Hematopoietic multipotent progenitor cell treated with erythropoietin and hydrocortisone succinate and interleukin-3 and kit ligand, for 4 days (in vitro differentiated cells): ENCODE measurements at regions not wholly inside any gene's neighbourhood (a gene's known extent, or its start where the extent isn't known, plus 50 kb on each side); places are given as distances from the start of the nearest gene placed in this dataset.
"Not testable (repeated sequence)": the region's sequence is repeated elsewhere in the genome, so short reads cannot be mapped to it uniquely, and the experiment has no call there.

Source experiments
- DNase-seq: peaks from one replicate; pipeline ENCODE4 v3.0.0-alpha.2; 2015

DNA sequence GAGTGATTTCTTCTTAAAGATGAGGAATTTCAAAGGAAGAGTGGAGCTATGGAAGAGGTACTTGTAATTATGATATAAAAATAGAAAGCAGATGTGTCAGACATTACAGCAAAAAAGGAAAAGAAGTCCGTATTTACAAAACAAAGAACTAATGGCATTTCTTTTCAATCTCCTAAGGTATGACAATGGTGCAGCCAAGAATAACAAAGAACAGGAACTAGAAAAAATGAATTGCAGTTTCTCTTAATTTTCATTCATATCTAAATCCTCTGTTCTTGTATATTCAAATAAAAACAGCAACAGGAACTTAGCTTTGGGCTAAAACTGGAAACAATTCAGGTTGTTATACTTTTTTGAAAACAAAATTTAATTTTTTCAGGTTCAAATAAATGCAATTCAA, 105.1 kb downstream of the SPRY1 start:
- no peak for DNase-seq

DNA sequence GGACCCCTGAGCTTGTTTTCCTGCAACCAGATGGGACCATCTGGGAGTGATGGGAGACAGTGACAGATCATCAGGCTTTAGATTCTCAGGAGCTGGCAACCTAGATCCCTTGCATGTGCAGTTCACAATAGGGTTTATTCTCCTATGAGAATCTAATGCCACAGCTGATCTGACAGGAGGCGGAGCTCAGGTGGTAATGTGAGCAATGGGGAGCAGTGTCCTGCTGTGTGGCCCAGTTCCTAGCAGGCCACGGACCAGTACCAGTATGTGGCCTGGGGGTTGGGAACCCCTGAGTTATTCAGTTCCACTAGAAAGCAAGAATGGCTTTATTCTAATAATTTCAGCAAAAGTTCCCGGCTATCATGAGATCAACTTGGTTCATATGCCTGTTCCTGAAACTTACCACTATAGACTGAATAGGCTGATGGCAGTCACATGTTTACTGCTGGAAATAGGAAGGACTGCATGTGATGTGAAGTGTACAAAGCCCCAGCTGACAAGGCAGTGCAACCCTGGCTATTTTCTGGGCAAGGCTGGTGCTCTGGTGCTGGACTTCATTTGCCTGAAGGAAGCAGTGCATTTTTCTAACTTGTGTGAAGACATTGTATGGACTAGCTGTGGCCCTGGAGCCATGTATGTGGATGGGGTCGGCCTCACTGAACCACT, 107.2 kb downstream of the SPRY1 start:
- DNase-seq = peak; percentile 18

DNA sequence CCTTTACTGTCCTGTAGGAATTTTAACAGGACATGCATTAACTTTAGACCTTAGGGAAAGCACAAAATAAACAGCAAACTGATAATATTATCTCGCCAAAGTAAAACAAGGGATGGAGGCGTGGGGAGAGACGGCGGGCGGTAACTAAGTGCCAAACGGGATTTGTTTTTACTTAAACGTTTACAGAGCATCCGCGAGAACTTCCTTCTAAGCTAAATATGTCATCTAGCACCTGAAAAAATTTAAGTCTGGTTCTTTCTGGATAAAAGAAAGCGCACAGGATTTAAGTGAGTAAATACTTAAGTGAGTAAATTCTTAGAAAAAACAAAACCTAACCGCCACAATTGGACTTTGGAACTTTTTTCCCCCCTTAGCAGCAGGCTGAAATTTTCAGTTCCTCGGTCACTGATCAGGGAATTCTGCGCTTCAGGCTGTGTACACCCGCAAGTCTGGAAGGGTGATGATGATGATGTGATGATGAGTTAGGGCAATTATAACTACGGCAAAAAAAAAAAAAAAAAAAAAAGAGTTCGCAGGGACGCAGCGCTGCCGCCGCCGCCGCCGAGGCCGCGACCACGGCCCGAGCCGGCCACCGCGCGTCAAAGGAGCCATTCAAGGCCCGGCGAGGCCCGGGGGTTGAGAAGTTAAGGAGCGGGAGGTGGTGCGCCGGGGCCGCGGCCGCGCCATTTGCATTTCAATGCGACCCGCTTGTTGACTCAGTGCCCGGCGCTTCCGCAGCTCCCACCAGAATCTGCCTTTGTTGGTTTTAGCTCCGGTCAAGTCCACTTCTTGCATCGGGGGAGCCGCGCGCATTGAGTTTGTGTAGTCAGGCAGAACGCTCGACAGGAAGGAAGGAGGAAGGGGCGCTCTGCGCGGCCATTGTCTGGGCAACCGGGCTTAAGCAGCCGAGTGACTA, 108.8 kb downstream of the SPRY1 start:
- peak; percentile 71 for DNase-seq

DNA sequence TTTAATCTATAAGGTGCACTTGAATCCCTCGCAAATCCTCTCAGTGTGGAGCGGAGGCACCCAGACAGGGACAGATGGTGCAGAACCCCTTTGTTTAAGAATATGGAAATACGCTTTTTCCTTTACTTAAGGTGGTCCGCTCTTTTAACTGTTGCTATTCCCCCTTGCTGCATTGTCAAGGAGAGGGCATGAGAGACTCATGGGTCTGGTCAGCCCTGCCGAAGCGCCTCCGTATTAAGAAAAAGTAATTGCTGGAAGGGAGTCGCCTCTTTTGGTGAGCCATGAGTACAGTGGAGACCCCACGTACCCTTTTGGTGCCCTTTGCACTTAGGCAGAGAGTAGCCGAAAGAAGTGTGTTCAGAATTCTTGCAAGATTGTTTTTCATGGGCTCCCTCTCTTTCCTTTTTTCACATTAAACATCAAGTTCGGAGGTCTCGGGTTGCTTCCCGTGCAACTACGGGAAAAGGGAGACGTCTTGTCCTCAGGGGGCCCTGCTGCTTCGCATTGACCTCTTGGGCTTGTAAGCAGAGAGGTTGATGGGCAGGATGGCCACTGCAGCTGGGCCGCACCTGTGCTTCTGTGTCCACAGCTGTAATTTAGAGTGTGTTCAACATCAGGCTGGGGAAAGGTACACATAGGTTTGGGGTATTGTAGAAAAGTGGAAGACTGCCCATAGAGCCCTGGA, 109.6 kb downstream of the SPRY1 start:
- no peak for DNase-seq

DNA sequence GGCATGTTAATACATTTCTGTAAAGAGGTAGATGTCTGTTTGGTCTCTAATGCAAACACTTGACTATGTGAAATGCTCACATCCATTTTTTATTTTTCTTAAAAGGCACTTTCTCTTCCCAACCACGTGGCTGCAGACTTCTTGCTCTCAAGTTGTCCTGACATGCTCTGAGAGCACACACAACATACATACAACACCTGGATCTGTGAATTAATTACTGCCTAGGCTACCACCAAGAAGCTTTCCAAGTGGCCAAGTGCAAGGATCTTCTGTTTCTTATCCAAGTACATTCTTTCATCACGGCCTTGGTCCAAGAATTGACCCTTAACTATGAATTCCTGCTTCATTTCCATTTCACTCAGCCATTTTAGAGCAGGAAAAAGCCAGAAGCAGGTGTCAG, 110.8 kb downstream of the SPRY1 start:
- DNase-seq = no peak

DNA sequence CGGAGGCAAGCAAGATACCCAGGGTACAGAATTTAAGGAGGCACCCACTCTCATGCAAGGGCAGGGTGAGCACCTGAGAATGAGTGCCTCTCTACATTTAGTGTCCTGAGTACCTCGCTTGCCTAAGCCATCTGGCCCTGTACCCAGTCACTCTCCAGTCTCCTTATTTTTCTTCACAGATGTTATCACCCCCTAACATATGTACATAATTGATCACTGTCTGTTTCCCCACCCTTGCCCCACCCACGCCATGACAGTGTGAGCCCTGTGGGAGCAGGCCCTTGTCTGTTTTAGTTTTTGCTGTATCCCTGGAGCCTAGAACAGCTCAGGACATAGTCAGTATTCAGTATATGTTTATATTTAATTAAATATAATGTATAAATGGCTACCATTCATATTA, 113.6 kb downstream of the SPRY1 start:
- DNase-seq = peak; percentile 38

GRCh38 chr4:123510659-123511058, 114.1 kb downstream of the SPRY1 start:
- no peak for DNase-seq

- DNase-seq = no peak
Observed at GRCh38 chr4:123516576-123516975, 120.0 kb downstream of the SPRY1 start.

DNA sequence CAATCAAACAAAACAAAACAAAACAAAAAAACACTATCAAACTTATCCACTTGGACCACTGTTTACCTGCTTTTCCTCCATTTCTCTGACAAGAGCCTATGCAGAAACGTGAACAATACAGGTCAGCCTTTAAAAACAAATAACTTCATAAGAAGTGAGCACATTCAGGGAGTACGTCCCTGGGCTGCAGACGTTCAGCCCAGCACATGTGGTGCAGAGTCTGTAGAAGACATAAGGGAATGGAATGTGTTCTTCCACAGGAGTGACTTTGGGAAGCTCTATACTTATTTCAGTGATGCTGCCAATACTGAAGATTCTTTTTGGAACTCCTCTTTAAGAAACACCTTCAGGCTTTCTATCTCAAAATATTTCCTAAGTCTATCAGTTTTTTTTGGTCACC, 120.6 kb downstream of the SPRY1 start:
- no peak for DNase-seq

- DNase-seq = no peak
Observed at GRCh38 chr4:123517971-123518370, 121.4 kb downstream of the SPRY1 start.

- no peak for DNase-seq
Observed at GRCh38 chr4:123520325-123520724, 123.7 kb downstream of the SPRY1 start.

DNA sequence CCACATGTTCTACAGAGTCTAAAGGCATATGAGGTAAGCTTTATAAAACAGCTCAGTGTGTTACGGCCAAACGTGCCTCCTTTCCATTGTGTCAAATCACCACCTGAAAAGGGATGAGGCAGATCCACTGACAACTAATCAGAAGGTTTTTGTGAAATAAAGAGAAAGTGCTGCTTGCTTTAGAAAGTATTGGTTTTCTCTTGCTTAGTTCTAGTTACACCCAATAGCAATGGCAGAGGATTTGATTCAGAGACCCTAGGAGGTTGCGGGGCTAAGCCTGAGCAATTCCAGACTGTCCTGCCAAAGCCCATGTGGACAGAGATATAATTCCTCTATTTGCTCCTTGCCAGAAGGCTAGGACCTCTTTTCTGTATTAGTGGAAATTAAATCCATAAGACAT, 125.5 kb downstream of the SPRY1 start:
- DNase-seq = no peak

DNA sequence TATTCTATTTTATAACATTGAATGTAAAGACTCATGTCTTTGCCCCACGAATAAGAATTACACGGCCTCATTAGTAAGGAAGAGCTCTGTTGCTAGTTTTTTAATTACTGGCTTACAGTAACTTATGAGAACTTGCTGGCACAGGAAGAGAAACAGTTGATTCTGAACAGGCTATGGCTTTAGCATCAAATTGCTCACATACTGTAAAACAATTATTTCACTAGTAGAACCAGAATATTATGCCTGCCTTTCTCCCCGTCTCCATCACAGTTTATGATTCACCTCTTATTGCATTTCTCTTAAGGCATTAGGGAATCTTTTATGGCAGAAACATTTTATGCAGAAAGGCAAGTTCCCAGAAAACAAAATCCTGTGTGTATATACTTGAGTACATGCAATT, 126.1 kb downstream of the SPRY1 start:
- no peak for DNase-seq

GRCh38 chr4:123524958-123525628, 128.5 kb downstream of the SPRY1 start:
- no peak for DNase-seq

- no peak for DNase-seq
Observed at GRCh38 chr4:123526511-123526910, 129.9 kb downstream of the SPRY1 start.

DNA sequence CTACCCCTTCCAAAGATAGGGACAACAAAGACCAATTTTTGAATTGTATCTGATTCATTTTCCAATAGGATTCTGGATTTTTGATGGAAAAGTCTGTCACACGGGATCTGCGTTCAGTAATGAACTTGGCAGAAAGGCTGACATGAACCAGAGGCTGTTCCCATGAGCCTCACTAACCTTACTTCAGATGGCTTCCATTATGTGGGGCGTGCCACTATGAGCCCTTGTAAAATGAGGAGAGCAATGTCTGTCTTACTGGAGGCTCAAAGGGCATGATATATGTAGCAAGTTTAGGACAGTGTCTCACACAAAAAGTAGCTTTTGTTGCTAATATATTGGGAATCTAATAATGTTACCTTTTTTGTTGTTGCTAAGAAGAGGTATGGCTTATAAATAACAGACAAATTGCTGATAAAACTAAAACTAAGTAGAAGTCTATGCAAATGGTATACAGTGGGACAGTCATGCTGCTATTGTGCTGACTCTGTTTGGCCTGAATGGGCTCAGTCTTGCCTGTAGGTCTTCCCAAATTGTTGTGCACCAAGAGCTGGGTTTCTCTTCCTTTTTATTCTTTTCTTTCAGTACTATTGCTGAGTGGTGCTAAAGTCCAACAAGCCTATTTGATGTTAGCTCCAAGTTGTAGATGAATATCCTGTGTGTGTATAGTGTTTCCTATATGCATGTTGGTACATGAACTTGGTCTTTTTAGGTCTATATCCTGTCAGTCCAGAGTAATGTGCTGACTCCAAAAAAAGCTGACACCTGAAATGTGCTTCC, 132.1 kb downstream of the SPRY1 start:
- no peak for DNase-seq

GRCh38 chr4:123529278-123529568, 132.6 kb downstream of the SPRY1 start:
- no peak for DNase-seq

DNA sequence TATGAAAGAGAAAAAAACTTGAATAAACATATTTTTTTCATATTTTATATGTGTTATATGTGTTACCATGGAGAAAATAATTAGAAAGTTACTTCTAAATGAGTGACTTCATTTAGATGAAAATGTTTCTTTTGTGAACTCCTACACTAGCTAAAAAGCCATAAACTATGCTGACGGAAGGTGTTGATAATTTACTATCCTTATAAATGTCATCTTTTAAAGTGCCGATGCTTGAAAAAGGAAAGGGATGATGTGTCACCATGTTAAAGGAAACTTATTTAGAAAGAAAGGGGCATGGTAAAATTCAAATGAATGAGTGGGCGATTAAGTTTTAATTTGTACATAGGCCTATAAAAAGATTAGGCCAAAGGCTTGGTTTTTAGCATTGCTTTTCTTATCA, 133.8 kb downstream of the SPRY1 start:
- no peak for DNase-seq

GRCh38 chr4:123535037-123535748, 138.6 kb downstream of the SPRY1 start:
- DNase-seq = no peak

DNA sequence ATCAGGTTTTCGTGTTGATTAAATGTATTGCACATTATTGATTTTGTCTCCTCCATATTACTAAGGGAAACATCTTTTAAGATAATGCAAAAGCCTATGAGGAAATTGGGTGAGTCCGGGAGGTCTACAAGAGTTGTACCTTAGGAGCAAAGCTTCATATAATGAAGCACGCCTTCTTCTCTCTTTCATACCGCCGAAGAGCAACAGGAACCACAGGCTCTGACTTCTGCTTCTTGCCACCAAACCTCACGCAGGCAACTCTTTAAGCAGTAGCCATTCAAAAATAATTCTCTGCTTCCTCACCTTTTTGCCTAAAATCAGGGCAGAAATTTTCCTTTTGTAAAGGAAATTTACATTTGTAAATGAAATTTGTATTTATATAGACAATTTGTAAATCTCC, 139.6 kb downstream of the SPRY1 start:
- peak; percentile 70 for DNase-seq

DNA sequence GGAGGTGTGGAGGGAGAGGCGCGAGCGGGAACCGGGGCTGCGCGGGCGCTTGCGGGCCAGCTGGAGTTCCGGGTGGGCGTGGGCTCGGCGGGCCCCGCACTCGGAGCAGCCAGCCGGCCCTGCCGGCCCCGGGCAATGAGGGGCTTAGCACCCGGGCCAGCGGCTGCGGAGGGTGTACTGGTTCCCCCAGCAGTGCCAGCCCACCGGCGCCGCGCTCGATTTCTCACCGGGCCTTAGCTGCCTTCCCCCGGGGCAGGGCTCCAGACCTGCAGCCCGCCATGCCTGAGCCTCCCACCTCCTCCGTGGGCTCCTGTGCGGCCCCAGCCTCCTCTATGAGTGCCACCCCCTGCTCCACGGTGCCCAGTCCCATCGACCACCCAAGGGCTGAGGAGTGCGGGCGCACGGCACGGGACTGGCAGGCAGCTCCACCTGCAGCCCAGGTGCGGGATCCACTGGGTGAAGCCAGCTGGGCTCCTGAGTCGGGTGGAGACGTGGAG, 141.4 kb downstream of the SPRY1 start:
- DNase-seq = not testable (repeated sequence)
